Astrocyte (in vitro differentiated cells and primary cell): ENCODE measurements at regions not wholly inside any gene's neighbourhood (a gene's known extent, or its start where the extent isn't known, plus 50 kb on each side); places are given as distances from the start of the nearest gene placed in this dataset.

Experiments
- EZH2 ChIP-seq: IDR thresholded peaks from 2 replicates; pipeline ENCODE4 v1.6.1; 2012; ENCODE audit warnings: mild to moderate bottlenecking, low read length, inconsistent platforms; ENCODE audit not compliant: insufficient read depth
- TF ChIP-seq, protein P1 (sequence below): IDR thresholded peaks from 2 replicates; pipeline ENCODE4 v1.5.1; 2011; ENCODE audit warnings: low read depth, mild to moderate bottlenecking, inconsistent platforms, low read length, moderate library complexity; ENCODE audit not compliant: insufficient read depth

DNA sequence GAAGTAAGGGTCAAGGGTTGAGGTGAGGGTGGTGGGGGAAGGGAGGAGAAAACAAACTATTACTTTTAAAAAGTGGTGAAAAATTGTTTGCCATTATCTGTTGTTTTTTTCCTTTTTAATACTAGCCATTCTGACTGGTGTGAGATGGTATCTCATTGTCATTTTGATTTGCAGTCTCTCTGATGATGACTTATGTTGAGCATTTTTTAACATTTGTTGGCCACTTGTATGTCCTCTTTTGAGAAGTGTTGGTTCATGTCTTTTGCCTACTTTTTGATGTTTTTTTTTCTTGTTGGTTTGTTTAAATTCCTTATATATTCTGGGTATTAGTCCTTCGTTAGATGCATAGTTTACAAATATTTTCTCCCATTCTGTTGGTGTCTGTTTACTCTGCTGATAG is 185.9 kb upstream of the ANKRD28 start:
- TF ChIP-seq, protein P1, sequence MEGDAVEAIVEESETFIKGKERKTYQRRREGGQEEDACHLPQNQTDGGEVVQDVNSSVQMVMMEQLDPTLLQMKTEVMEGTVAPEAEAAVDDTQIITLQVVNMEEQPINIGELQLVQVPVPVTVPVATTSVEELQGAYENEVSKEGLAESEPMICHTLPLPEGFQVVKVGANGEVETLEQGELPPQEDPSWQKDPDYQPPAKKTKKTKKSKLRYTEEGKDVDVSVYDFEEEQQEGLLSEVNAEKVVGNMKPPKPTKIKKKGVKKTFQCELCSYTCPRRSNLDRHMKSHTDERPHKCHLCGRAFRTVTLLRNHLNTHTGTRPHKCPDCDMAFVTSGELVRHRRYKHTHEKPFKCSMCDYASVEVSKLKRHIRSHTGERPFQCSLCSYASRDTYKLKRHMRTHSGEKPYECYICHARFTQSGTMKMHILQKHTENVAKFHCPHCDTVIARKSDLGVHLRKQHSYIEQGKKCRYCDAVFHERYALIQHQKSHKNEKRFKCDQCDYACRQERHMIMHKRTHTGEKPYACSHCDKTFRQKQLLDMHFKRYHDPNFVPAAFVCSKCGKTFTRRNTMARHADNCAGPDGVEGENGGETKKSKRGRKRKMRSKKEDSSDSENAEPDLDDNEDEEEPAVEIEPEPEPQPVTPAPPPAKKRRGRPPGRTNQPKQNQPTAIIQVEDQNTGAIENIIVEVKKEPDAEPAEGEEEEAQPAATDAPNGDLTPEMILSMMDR, result no peak
- no peak for TF ChIP-seq EZH2
